Pancreas (tissue), 10 donors: ENCODE measurements at regions not wholly inside any gene's neighbourhood (a gene's known extent, or its start where the extent isn't known, plus 50 kb on each side); places are given as distances from the start of the nearest gene placed in this dataset.

Experiments used
- ATAC-seq, 4 donors: fragments of 200-7000 bp; cut with Tn5 transposase; one replicate each; pipeline versions ENCODE4 v1.8.0 to v1.9.1; 2020; ENCODE audit warnings: mild to moderate bottlenecking in 4 of 4, moderate library complexity in 4 of 4
- DNase-seq, 6 donors: peaks; one replicate each; pipeline ENCODE4 v3.0.0-alpha.2; 2020
- FAIRE-seq: peaks from 2 replicates; lab custom pipeline; 2012; peaks lifted over from hg19 to GRCh38; lab: Jason Lieb, UNC
- H3K27ac ChIP-seq, 4 donors: fragments of 200-600 bp; sonication (generic); 1 replicate in 3 of 4; 2 replicates in 1 of 4; pipeline versions ENCODE4 v1.5.0 to v1.8.0; 2020
- H3K27me3 ChIP-seq, 4 donors: fragments of 200-600 bp; one replicate each; pipeline ENCODE4 v1.8.0; 2021
- H3K36me3 ChIP-seq, 3 donors: fragments of 200-600 bp; sonication (generic) in 1 of 3; one replicate each; pipeline versions ENCODE4 v1.5.0 to v1.8.0; 2020 to 2021
- H3K4me1 ChIP-seq, 3 donors: fragments of 200-600 bp; one replicate each; pipeline ENCODE4 v1.8.0; 2021
- H3K4me3 ChIP-seq, 4 donors: fragments of 200-600 bp; sonication (generic) in 2 of 4; one replicate each; pipeline versions ENCODE4 v1.5.0 to v1.8.0; 2020 to 2021
- H3K9me3 ChIP-seq, 4 donors: fragments of 200-600 bp; one replicate each; pipeline ENCODE4 v1.8.0; 2021
- WGBS, 2 donors: extraction: QIAGEN DNeasy Blood & Tissue Kit; methylation state at CpG; one replicate each; pipeline ENCODE4 v1.1.7; 2013; 5-methylcytosine and 5-hydroxymethylcytosine counted together
- intact Hi-C, 3 donors: fragments of 100-400 bp; cut with DNase I; formaldehyde crosslinking; loops; one replicate each; pipeline versions ENCODE4 v1.11.1 to v1.14.2; 2022
- TF ChIP-seq, protein P1 (sequence below), 4 donors: fragments of 200-600 bp; sonication (generic) in 3 of 4; IDR thresholded peaks; one replicate each; pipeline versions ENCODE4 v1.5.0 to v1.8.0; 2021; ENCODE audit warnings: antibody characterized with exemption in 4 of 4
- donor health status: healthy with polysubstance abuse.
- donor health status: DM: no; HTN: no; CAD: no; lungs with moderate emphysema.
- donor health status: DM: no; HTN: no; CAD: no.
- donor health status: control.
- donor health status: control.
- donor health status: Bipolar disorder and iron deficiency.
- donor health status: DM: yes; HTN: yes; CAD: no.
- donor health status: DM: no; HTN: no; CAD: no.
- donor health status: DM: no; HTN: no; CAD: no.
- donor health status: DM: yes; HTN: yes; CAD: no.

DNA sequence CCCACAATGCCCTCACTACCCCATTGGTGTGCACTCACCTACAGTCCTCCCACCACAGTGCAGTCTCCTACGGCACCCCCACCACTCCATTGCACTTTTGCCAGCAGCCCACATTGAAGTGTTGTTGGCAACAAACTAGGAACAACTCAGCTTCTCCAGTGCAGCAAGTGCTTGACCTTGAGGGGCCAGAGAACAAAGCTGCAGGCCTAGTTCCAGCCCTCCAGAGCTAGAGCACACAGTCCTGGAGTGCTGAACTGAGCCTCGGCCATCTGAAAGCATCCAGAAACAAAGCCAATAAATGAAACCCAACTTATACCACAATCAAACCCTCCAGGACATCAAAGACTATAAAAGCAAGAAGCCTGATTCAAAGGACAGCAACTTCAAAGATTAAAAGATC, 129.9 kb downstream of the C1orf94 start:
- no peaks in the 10 kb centered on the region for H3K4me1 ChIP-seq
- intact Hi-C loops: no loop called here

DNA sequence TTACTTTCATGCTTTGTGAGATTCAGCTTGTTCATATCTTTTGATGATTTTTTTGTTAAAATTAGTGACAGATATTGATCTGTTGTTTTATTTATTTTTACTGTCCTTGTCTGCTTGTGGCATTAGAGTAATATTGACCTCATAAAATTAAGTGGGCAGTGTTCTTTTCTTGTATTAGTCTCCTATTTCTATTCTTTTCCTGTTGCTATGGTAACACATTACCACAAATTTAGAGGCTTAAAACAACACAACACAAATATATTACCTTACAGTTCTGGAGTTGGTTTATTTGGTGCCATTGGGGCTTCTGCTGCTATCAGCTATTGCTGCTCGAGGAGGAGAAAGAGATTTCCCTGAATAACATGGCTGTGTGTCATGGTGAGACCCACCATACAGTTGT, 135.7 kb downstream of the C1orf94 start:
- 17 to 39% methylated on average over 1 of the region's 1 CpG for WGBS, 2 donors
- intact Hi-C loops: no loop called here
- TF ChIP-seq, protein P1, sequence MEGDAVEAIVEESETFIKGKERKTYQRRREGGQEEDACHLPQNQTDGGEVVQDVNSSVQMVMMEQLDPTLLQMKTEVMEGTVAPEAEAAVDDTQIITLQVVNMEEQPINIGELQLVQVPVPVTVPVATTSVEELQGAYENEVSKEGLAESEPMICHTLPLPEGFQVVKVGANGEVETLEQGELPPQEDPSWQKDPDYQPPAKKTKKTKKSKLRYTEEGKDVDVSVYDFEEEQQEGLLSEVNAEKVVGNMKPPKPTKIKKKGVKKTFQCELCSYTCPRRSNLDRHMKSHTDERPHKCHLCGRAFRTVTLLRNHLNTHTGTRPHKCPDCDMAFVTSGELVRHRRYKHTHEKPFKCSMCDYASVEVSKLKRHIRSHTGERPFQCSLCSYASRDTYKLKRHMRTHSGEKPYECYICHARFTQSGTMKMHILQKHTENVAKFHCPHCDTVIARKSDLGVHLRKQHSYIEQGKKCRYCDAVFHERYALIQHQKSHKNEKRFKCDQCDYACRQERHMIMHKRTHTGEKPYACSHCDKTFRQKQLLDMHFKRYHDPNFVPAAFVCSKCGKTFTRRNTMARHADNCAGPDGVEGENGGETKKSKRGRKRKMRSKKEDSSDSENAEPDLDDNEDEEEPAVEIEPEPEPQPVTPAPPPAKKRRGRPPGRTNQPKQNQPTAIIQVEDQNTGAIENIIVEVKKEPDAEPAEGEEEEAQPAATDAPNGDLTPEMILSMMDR (IDR thresholded peaks at IDR 0.05): no peak
- no peak for FAIRE-seq
- Histone ChIP-seq H3K27ac (no peak overlapping the region), H3K36me3 (no peaks in the 10 kb centered on the region), H3K4me3 (no peak overlapping the region), H3K4me1 (no peaks in the 10 kb centered on the region), H3K9me3 (no peaks in the 10 kb centered on the region), H3K27me3 (no peaks in the 10 kb centered on the region)
- DNase-seq: no peak
- no peak for ATAC-seq

More for the DNA sequence above, 129.9 kb downstream of the C1orf94 start:
- Histone ChIP-seq H3K4me3 (no peak overlapping the region), H3K27me3 (no peaks in the 10 kb centered on the region), H3K36me3 (no peaks in the 10 kb centered on the region), H3K27ac (no peak overlapping the region), H3K9me3 (no peaks in the 10 kb centered on the region)
- ATAC-seq (no peak), FAIRE-seq (no peak), DNase-seq (no peak)
- TF ChIP-seq, protein P1 (IDR thresholded peaks at IDR 0.05): no peak
- 46 to 66% methylated on average over 2 of the region's 2 CpGs for WGBS, 2 donors

- Histone ChIP-seq H3K9me3 (no peaks in the 10 kb centered on the region), H3K4me1 (no peaks in the 10 kb centered on the region), H3K27ac (no peak overlapping the region), H3K27me3 (no peaks in the 10 kb centered on the region), H3K4me3 (no peak overlapping the region), H3K36me3 (no peaks in the 10 kb centered on the region)
- ATAC-seq: no peak
- TF ChIP-seq, protein P1 (IDR thresholded peaks at IDR 0.05): no peak
- DNase-seq: no peak
- no peak for FAIRE-seq
- intact Hi-C loops: no loop called here
- WGBS, 2 donors: 27 to 39% methylated on average over 1 of the region's 1 CpG
Measured at GRCh38 chr1:34315974-34316373, 139.3 kb downstream of the C1orf94 start.

DNA sequence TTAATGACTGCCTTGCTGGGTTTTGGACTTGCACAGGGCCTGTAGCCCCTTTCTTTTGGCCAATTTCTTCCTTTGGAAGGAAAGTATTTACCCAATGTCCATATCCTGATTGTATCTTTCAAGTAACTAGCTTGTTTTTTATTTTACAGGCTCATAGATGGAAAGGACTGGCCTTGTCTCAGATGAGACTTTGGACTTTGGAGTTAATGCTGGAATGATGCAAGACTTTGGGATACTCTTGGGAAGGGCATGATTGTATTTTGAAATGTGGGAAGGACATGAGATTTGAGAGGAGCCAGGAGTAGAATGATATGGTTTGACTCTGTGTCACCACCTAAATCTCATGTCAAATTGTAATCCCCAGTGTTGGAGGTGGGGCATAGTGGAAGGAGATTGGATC, 140.1 kb downstream of the C1orf94 start:
- no peaks in the 10 kb centered on the region for H3K27me3 ChIP-seq
- H3K27ac ChIP-seq: no peak overlapping the region
- intact Hi-C loops: no loop called here
- FAIRE-seq (no peak), DNase-seq (no peak), ATAC-seq (no peak)
- no peak overlapping the region for H3K4me3 ChIP-seq
- no peaks in the 10 kb centered on the region for H3K9me3 ChIP-seq
- H3K36me3 ChIP-seq: no peaks in the 10 kb centered on the region
- TF ChIP-seq, protein P1 (IDR thresholded peaks at IDR 0.05): no peak
- no peaks in the 10 kb centered on the region for H3K4me1 ChIP-seq

DNA sequence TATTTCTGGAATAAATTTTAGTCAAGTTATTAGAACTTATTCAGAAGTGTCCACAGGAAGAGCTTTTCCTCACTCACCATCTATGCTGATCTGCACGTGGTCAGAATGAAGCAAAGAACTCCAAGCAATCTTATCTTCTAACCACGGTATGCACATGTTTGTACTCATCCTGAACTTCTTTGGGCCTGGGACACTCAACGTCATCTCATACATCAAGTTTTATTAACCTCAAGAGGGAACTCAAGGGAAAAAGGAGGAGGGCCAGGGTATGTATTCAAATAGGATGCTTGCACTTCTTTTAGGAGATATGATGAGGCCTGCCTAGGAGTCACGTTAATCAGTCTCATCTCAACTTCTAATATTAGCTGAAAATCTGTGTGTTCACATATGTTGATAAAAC, 142.5 kb downstream of the C1orf94 start:
- H3K27ac ChIP-seq: no peak overlapping the region
- FAIRE-seq (no peak), ATAC-seq (no peak), DNase-seq (no peak)
- intact Hi-C loops: no loop called here
- H3K36me3 ChIP-seq: no peaks in the 10 kb centered on the region
- H3K4me1 ChIP-seq: no peaks in the 10 kb centered on the region
- H3K27me3 ChIP-seq: no peaks in the 10 kb centered on the region
- 56% methylated on average over 4 of the region's 4 CpGs for WGBS, 2 donors
- H3K9me3 ChIP-seq: no peaks in the 10 kb centered on the region
- H3K4me3 ChIP-seq: no peak overlapping the region
- TF ChIP-seq, protein P1 (IDR thresholded peaks at IDR 0.05): no peak
